GM21381 (cell line): ENCODE measurements at regions not wholly inside any gene's neighbourhood (a gene's known extent, or its start where the extent isn't known, plus 50 kb on each side); places are given as distances from the start of the nearest gene placed in this dataset.
"Not testable (repeated sequence)": the region's sequence is repeated elsewhere in the genome, so short reads cannot be mapped to it uniquely, and the experiment has no call there.

ENCODE experiments used
- ATAC-seq: cut with Tn5 transposase; IDR thresholded peaks from one replicate; pipeline ENCODE4 v1.9.1; 2021; ENCODE audit warnings: mild to moderate bottlenecking, moderate library complexity; ENCODE audit not compliant: unreplicated experiment

DNA sequence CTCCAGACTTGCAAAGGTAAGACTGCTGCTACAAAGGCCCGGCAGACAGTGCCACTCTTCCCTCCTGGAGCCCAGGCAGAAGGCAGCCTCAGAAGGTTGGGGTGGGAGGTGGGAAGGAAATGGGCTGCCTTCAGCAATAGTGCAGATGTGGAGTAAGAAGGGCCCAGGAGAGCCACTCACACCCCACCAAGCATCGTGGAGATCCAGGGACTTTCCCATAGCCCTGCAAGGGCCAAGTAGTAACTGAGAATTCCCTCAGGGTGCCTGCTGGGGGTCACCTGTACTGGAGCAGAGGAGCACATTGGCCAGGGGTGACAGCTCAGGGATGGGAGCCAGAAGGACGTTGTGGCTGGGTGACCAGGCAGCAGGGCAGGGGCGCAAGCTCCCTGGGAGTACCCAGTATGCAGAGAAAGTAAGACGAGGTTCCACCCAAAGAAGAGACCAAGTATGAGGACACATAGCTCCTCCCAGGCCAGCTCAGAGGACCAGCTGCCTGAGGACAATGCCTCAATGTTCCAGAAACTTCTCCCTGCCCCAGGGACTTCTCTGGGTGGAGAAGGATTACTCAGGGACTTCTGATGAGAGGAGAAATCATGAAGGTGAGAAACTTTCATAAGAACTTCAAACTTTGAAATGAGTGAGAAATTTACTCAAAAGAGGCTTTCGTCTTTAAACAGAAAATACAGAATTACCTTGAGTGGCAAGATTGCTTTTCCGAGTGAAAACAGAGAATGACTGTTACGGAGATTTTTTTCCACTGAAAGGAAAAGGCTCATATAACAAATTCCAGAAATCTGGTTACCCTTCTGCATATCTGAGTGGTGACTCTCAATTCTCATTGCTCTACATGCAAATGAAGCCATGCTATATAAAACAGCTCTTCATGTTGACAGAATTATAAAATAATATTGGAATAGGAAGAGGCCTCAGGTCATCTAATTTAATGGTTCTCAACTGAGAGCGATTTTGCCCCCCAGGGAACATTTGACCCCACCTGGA is 87.9 kb upstream of the TRIO start:
- no peak for ATAC-seq

- no peak for ATAC-seq
Measured at GRCh38 chr5:14054111-14054854, 88.9 kb upstream of the TRIO start.

DNA sequence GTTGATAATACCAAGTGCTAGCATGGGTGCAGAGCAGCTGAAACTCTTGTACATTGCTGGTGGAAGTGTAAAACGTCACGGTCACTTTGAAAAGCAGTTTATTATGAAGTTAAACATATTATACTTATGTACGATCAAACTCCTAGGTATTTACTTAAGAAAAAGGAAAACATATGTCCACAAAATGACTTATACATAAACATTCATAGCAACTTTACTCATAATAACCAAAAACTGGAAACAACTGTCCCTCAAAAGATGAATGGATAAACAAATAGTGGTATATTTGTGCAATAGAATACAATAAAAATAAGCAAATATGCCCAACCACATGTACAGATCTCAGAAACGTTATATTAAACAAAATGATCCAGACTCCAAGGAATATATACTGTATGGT is 92.3 kb upstream of the TRIO start:
- no peak for ATAC-seq

- ATAC-seq: no peak
Measured at GRCh38 chr5:14048434-14048833, 94.7 kb upstream of the TRIO start.

- no peak for ATAC-seq
Measured at GRCh38 chr5:14041528-14042192, 97.2 kb upstream of the DNAH5 start.

GRCh38 chr5:14040542-14040941 is 96.1 kb upstream of the DNAH5 start:
- no peak for ATAC-seq

DNA sequence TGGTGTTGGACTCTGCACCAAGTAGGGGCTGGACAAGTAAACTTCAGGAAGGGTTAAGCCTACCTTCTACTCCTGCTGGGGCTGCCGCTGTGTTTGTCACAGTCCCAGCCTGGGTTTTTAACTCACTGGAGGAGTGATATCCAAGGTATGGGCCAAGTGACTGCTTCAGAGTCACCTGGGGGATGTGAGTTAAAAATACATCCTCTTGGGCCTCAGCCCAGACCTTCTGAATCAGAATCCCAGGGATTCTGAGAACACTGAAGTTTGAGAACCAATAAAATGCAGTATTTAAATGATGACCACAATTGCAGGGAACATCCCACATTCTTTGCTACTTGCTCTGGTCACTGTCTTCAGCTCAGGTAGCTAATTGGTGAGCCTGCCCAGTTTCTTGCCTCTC is 95.1 kb upstream of the DNAH5 start:
- ATAC-seq: no peak

DNA sequence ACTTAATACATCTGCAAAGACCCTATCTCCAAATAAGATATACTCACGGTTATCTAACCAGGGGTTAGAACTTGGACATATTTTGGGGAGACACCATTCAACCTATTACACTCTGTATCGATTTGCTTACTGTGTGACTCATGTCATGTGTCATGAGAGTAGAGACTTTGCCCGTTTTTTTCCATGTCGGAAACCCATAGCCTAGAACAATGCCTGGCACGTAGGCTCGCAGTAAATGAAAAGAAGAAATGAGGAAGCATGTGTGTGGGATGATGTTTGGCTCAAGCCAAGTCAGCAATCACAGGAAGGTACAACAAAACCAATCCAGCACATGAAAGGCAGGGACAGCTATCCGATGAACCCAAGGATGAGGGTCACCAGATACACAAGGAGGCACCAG is 94.6 kb upstream of the DNAH5 start:
- ATAC-seq: no peak

DNA sequence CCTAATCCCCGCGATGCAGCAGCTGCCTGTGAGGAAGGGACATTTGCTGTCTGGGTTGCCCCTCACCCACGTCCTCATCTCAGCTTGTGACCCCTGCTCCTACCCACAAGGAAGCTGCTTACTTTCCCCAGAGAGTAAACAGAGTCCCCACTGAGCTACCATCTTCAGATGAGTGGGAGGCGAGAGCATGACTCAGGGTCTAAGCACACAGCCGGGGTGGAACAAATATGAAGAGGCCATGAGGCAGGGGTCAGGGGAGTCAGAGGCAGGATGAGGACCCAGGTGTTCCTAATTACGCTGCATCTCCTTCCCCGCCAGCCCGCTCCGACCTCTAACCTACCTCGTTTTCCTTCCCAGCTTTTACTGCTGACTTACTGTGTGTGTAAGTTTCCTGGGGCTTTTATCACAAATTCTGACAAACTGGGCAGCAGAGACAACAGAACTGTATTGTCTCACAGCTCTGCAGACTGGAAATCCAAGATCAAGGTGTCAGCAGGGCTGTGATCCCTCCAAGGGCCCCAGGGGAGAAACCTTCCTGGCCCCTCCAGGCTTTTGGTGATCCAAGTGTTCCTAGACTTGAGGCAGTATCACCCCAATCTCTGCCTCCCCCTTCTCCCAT is 94.0 kb upstream of the DNAH5 start:
- ATAC-seq: no peak

DNA sequence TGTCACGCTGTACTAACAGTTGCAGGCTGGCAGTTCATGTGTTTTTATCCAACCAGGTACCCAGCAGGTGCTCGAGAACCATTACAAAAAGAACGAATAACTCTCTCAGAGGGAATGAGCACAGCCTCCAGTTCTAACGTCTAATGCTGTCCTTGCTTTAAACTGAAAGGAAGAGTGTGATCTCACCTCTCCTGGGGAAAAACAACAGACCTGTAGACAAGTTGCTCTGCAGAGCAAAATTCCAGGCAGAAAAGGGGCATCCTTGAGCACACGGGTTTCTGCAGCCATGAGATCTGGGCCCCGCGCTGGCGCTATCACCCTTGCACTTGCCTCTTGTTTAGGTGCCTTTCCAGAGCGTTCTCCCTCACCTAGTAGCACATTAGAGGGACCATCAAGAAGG is 92.5 kb upstream of the DNAH5 start:
- ATAC-seq: no peak

- no peak for ATAC-seq
Measured at GRCh38 chr5:14036514-14036913, 92.0 kb upstream of the DNAH5 start.

DNA sequence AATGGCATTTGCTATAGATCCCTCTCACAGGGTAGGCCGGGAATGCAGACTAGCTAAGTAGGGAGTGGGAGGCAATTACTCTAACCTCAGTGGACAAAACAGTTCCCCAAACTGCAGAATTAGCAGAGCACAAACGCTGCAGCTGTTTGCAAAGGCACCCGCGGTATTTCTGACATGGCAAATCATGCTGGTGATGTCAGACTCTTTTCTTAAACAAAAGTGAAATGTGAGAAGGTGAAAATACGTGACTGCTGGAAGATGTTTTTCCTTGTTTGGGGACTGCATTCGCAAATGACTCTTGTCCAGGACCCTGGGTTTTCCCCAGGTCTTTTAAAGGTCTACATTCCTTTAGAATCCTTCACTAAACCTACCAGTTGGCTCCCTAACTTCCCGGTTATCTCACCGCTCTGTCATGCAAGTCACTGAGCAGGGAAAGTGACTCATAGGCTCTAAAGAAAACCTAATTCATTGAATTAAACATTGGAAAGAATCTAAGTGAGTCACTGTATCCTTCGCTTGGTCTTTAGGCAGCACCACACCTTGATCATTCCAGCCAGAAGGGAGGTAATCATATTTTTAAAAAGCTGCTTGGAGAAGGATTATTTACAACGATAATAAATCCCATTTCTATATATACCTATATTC is 91.5 kb upstream of the DNAH5 start:
- ATAC-seq: no peak

DNA sequence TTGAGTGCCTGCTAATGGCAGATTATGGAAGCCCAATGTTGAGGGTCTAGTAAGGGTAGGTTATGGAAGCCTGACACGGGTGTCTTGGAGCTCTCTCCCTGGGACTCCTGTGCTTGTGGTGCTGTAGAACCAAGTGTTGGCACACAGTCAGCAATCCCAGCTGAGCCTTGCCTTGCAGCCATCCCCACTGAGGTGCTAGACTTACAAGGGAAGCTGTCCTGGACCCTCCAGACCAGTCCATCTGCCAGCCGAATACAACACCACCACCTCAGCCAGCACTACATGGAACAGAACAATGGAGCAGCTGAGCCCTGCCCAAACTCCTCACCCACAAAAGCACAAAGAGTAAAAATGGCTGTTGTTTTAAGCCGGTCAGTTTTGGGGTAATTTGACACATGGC is 90.5 kb upstream of the DNAH5 start:
- no peak for ATAC-seq

- ATAC-seq: no peak
Measured at GRCh38 chr5:14032918-14033317, 88.4 kb upstream of the DNAH5 start.

DNA sequence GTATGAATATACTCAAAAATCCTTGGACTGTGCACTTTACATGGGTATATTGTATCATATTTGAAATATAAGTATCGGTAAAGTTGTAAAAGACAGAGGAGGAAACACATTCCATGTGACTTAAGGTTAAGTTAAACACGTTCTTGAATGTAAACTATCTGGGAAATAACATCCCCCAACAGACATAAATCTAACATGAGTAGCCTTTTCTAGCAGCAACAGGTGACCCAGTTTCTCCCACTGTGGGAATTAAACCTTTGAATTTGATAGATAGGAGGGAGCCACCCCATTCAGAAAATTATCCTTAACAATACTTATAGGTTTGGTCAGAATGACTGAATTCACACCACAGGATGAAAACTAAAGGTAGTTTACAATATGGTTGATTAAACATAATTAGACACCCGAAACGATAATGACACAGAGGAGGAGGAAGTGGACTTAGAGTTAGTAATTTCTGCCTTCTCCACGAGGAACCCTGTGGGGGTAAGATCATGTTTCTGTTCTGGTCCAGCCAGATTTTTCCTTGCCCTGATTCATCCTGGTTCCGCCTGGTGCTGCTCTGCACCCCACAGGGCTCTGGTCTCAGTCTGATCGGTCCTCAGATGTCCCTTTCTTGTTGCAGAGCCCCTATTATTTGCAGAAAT is 84.6 kb upstream of the DNAH5 start:
- ATAC-seq: no peak

DNA sequence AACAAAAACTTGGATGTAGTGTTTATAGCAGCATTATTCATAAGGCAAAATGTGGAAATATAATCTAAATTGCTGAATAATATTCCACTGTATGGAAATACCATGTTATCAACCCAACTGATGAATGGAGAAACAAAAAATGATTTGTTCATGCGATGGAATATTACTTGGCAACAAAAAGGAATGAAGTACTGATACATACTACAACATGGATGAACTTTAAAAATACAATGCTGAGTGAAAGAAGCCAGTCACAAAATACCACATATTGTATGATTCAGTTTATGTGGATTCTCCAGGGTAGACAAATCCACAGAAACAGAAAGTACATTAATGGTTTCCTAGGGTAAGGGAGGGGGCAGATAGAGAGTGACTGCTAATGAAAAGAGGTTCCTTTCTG is 83.7 kb upstream of the DNAH5 start:
- ATAC-seq: no peak

DNA sequence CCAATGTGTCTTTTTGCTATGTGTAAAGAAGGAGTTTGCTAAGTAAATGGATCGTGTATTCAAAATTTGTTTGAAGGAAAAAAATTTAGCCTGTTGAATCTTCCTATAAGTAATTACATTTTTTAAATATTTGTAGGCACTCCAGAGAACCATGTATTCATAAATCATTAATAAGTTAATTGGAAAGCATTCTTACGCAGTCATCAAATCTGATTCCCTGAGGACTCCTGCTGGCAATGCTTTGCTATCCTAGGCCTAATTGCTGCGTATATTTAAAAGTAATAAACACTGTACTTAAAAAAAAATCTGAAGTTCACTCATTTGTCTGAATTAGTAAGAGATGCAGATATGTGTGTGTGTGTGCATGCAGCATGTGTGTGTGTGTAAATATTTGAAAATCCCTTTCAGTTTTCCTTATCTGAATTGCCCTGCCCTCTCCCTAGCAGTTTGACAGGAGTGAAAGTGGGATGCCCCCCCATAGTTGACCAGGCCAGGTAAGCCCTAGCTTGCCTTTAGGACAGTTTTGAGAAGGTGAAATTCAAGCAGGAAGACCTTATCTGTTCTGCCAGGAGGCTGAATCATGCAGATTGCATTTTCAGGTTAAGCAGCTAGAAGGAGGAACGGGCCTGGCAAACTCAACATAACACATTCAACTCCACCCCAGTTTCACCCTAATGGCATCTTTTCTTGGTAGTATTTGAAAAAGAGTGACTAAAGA is 81.2 kb upstream of the DNAH5 start:
- ATAC-seq: no peak

GRCh38 chr5:14022971-14023370 is 78.5 kb upstream of the DNAH5 start:
- no peak for ATAC-seq

DNA sequence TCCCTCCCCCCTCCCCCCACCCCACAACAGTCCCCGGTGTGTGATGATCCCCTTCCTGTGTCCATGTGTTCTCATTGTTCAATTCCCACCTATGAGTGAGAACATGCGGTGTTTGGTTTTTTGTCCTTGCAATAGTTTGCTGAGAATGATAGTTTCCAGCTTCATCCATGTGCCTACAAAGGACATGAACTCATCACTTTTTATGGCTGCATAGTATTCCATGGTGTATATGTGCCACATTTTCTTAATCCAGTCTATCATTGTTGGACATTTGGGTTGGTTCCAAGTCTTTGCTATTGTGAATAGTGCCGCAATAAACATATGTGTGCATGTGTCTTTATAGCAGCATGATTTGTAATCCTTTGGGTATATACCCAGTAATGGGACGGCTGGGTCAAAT is 76.5 kb upstream of the DNAH5 start:
- ATAC-seq: not testable (repeated sequence)
